Astrocyte (in vitro differentiated cells and primary cell): ENCODE measurements at regions not wholly inside any gene's neighbourhood (a gene's known extent, or its start where the extent isn't known, plus 50 kb on each side); places are given as distances from the start of the nearest gene placed in this dataset.

Source experiments
- DNase-seq: peaks from one replicate; pipeline ENCODE4 v3.0.0-alpha.2; 2010; ENCODE audit warnings: low read depth
- FAIRE-seq: peaks from 2 replicates; lab custom pipeline; 2011; peaks lifted over from hg19 to GRCh38; lab: Jason Lieb, UNC
- H2AFZ ChIP-seq: 2 replicates; pipeline ENCODE4 v1.6.0; 2012; ENCODE audit warnings: low read depth, low read length, inconsistent platforms
- H3K27ac ChIP-seq: 2 replicates; pipeline ENCODE4 v1.5.1; 2011; ENCODE audit warnings: low read depth, low read length, inconsistent platforms
- H3K27me3 ChIP-seq: 2 replicates; pipeline ENCODE4 v1.6.0; 2011; ENCODE audit warnings: low read length, inconsistent platforms; ENCODE audit not compliant: insufficient read depth
- H3K36me3 ChIP-seq: 2 replicates; pipeline ENCODE4 v1.5.1; 2011; ENCODE audit warnings: low read length, inconsistent platforms; ENCODE audit not compliant: insufficient read depth
- H3K4me1 ChIP-seq: 2 replicates; pipeline ENCODE4 v1.5.1; 2011; ENCODE audit warnings: low read length, inconsistent platforms; ENCODE audit not compliant: insufficient read depth
- H3K4me2 ChIP-seq: 2 replicates; pipeline ENCODE4 v1.6.0; 2012; ENCODE audit warnings: low read length, inconsistent platforms
- H3K4me3 ChIP-seq: 2 replicates; pipeline ENCODE4 v1.5.1; 2011; ENCODE audit warnings: low read depth, mild to moderate bottlenecking, low read length, inconsistent platforms; ENCODE audit not compliant: insufficient read depth
- H3K79me2 ChIP-seq: 2 replicates; pipeline ENCODE4 v1.6.0; 2012; ENCODE audit warnings: mild to moderate bottlenecking, low read length, inconsistent platforms; ENCODE audit not compliant: insufficient read depth
- H3K9ac ChIP-seq: 2 replicates; pipeline ENCODE4 v1.6.0; 2012; ENCODE audit warnings: mild to moderate bottlenecking, low read length, inconsistent platforms
- H3K9me3 ChIP-seq: 2 replicates; pipeline ENCODE4 v1.5.1; 2012; ENCODE audit warnings: low read depth, mild to moderate bottlenecking, low read length, inconsistent platforms; ENCODE audit not compliant: insufficient read depth
- H4K20me1 ChIP-seq: 2 replicates; pipeline ENCODE4 v1.6.0; 2012; ENCODE audit warnings: low read length, inconsistent platforms; ENCODE audit not compliant: insufficient read depth
- H3K27ac Mint-ChIP-seq: one replicate; pipeline ENCODE4 v1.8.0; 2021; ENCODE audit warnings: mild to moderate bottlenecking, mixed read lengths; ENCODE audit not compliant: unreplicated experiment
- H3K27me3 Mint-ChIP-seq: one replicate; pipeline ENCODE4 v1.8.0; 2021; ENCODE audit warnings: low read depth, mixed read lengths; ENCODE audit not compliant: unreplicated experiment
- H3K36me3 Mint-ChIP-seq: one replicate; pipeline ENCODE4 v1.8.0; 2021; ENCODE audit warnings: low read depth, mixed read lengths; ENCODE audit not compliant: unreplicated experiment
- H3K4me1 Mint-ChIP-seq: one replicate; pipeline ENCODE4 v1.8.0; 2021; ENCODE audit warnings: low read depth, mixed read lengths; ENCODE audit not compliant: unreplicated experiment
- H3K4me3 Mint-ChIP-seq: one replicate; pipeline ENCODE4 v1.8.0; 2021; ENCODE audit warnings: mild to moderate bottlenecking, moderate library complexity, mixed read lengths; ENCODE audit not compliant: unreplicated experiment
- H3K9me3 Mint-ChIP-seq: one replicate; pipeline ENCODE4 v1.8.0; 2021; ENCODE audit warnings: mild to moderate bottlenecking, mixed read lengths; ENCODE audit not compliant: unreplicated experiment
- CTCF ChIP-seq: IDR thresholded peaks from 2 replicates; pipeline ENCODE4 v1.5.1; 2011; ENCODE audit warnings: low read depth, mild to moderate bottlenecking, inconsistent platforms, low read length, moderate library complexity; ENCODE audit not compliant: insufficient read depth
- EZH2 ChIP-seq: IDR thresholded peaks from 2 replicates; pipeline ENCODE4 v1.6.1; 2012; ENCODE audit warnings: mild to moderate bottlenecking, low read length, inconsistent platforms; ENCODE audit not compliant: insufficient read depth

DNA sequence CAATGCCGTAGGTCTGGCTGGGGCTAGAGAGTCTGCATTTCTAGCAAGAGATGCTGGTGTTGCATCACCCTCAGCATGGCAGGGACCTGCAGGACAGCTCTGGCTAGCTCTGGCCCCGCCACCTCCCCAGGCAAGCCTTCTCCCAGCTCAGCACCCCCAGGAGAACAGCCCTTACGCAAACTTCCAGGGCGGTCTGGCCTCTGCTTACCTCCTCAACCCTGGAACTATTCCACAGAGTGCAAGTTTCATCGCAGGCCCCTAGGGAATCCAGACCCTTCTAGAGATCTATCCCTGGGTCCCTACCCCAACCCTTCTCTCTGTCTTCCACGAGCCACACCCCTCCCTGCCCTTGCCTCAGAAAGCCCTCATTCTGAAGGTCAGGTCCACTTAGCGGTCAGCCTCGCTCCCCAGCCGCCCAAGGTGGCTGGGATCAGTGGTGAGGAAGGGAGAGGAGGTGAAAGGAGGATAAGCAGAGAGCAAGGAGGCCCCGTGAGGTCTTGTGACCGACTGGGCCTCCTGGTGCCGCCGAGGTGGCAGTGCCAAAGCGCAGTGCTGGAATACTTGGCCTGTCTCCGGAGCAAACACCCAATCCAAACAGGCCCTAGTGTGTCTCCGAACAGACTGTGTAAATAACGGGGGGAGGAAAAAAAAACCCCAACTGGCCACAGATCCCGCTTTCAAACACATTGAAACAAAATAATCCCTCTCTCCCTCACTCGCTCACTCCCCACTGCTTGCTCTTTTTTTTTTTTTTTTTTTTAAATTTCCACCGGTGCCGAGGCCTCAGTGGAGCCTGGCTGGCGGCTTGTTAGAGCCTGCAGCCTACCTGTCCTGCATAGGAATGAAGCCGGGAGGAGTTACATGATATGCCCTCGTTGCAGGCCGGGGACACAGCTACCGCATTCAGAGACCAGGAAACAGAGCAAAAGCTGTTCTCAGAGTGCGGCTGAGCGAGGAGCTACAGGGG, 380.9 kb downstream of the SOX9 start:
- Mint-ChIP-seq H3K4me1 (peaks cover 24% of the 10 kb centered on the region), H3K36me3 (no peaks in the 10 kb centered on the region), H3K27me3 (no peaks in the 10 kb centered on the region), H3K4me3 (no peak overlapping the region), H3K27ac (peak overlapping the region; percentile 85), H3K9me3 (peaks cover 5% of the 10 kb centered on the region)
- peaks cover 85% of the 10 kb centered on the region for H3K79me2 ChIP-seq
- peak overlapping the region; percentile 51 for H3K9ac ChIP-seq
- H3K27me3 ChIP-seq: no peaks in the 10 kb centered on the region
- H3K27ac ChIP-seq: peak overlapping the region; percentile 28
- peaks cover 64% of the 10 kb centered on the region for H4K20me1 ChIP-seq
- TF ChIP-seq EZH2: no peak
- TF ChIP-seq CTCF: no peak
- H3K36me3 ChIP-seq: no peaks in the 10 kb centered on the region
- FAIRE-seq: no peak
- peaks cover 24% of the 10 kb centered on the region for H3K4me1 ChIP-seq
- DNase-seq: no peak
- peak overlapping the region; percentile 13 for H2AFZ ChIP-seq
- no peak overlapping the region for H3K4me3 ChIP-seq
- H3K9me3 ChIP-seq: no peaks in the 10 kb centered on the region
- peak overlapping the region; percentile 59 for H3K4me2 ChIP-seq

DNA sequence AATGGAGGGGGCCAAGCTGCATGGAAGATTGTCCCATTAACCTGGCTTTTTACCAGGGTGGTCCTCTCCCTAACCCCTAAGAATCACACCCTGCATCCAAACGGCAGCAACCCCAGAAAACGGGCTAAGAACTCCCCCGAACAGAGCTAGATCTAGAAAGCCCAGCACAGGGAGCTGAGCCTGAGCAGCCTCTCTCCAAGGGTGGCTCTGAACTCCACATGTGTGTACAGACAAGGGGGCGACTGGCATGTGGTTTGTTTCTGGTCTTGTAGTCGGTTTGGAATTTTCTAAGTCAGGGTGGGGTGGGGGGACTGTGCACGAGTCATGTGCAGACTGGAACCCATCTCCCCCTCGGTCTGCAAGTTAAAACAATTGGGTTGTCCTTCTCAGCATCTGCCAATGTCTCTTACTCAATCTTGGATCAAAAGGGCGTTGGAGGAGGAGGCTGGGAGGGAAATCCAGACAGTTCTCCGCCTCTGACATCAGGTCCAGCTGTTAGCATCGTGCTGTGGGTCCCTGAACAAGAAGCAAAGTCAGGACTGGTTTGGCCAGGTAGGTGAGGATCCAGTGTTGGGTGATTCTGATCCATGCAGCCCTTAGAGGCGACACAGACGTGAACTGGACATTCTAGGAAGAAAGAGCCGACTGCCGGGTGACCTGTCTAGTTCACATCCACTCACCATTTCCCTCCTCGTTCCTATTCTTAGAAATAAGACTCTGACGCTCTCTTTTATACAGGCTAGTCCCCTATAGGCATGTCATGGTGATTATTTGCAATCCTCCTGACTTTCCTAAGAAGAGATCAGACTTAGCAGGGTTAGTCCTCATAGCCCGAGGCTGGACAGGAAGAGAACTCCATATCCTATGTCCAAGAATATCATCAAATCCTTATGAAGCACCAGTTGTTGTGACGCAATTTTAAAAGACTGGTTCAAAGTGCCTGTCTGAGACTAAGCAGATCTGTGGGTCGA, 381.8 kb downstream of the SOX9 start:
- Mint-ChIP-seq H3K27me3 (no peaks in the 10 kb centered on the region), H3K9me3 (peaks cover 2% of the 10 kb centered on the region), H3K36me3 (no peaks in the 10 kb centered on the region), H3K4me1 (peaks cover 26% of the 10 kb centered on the region), H3K27ac (peak overlapping the region; percentile 85), H3K4me3 (peak overlapping the region; percentile 30)
- FAIRE-seq (no peak), DNase-seq (peak; percentile 78)
- no peak for TF ChIP-seq EZH2
- no peak for TF ChIP-seq CTCF
- Histone ChIP-seq H4K20me1 (peaks cover 63% of the 10 kb centered on the region), H3K79me2 (peaks cover 87% of the 10 kb centered on the region), H3K27ac (peak overlapping the region; percentile 33), H3K36me3 (no peaks in the 10 kb centered on the region), H3K27me3 (no peaks in the 10 kb centered on the region), H3K9ac (peak overlapping the region; percentile 51), H2AFZ (peak overlapping the region; percentile 13), H3K4me2 (peak overlapping the region; percentile 59), H3K9me3 (no peaks in the 10 kb centered on the region), H3K4me3 (no peak overlapping the region), H3K4me1 (peaks cover 30% of the 10 kb centered on the region)
